ENCODE measurements at regions not wholly inside any gene's neighbourhood (a gene's known extent, or its start where the extent isn't known, plus 50 kb on each side); places are given as distances from the start of the nearest gene placed in this dataset.
"Not testable (repeated sequence)": the region's sequence is repeated elsewhere in the genome, so short reads cannot be mapped to it uniquely, and the experiment has no call there.

- DNase-seq: no peak
Observed at GRCh38 chr16:13558752-13559151, 361.2 kb upstream of the ERCC4 start.

- no peak for DNase-seq
Observed at GRCh38 chr16:13559624-13560023, 360.3 kb upstream of the ERCC4 start.

GRCh38 chr16:13560151-13560550, 359.8 kb upstream of the ERCC4 start:
- DNase-seq: no peak

GRCh38 chr16:13561291-13562070, 358.5 kb upstream of the ERCC4 start:
- DNase-seq: no peak

- DNase-seq: no peak
Observed at GRCh38 chr16:13568803-13569202, 351.2 kb upstream of the ERCC4 start.

- no peak for DNase-seq
Observed at GRCh38 chr16:13569986-13570385, 350.0 kb upstream of the ERCC4 start.

GRCh38 chr16:13571036-13571435, 348.9 kb upstream of the ERCC4 start:
- DNase-seq: no peak

GRCh38 chr16:13573903-13574302, 346.1 kb upstream of the ERCC4 start:
- DNase-seq: no peak

GRCh38 chr16:13586051-13586450, 333.9 kb upstream of the ERCC4 start:
- no peak for DNase-seq

GRCh38 chr16:13587181-13587580, 332.8 kb upstream of the ERCC4 start:
- DNase-seq: no peak

- DNase-seq: no peak
Observed at GRCh38 chr16:13594823-13595222, 325.1 kb upstream of the ERCC4 start.

- DNase-seq: no peak
Observed at GRCh38 chr16:13606804-13607203, 313.1 kb upstream of the ERCC4 start.

- DNase-seq: no peak
Observed at GRCh38 chr16:13607289-13607688, 312.7 kb upstream of the ERCC4 start.

GRCh38 chr16:13611596-13611995, 308.4 kb upstream of the ERCC4 start:
- DNase-seq: no peak

GRCh38 chr16:13612623-13613022, 307.3 kb upstream of the ERCC4 start:
- DNase-seq: no peak

- DNase-seq: no peak
Observed at GRCh38 chr16:13613165-13613564, 306.8 kb upstream of the ERCC4 start.

GRCh38 chr16:13621639-13622038, 298.3 kb upstream of the ERCC4 start:
- no peak for DNase-seq

- DNase-seq: no peak
Observed at GRCh38 chr16:13628156-13628555, 291.8 kb upstream of the ERCC4 start.

GRCh38 chr16:13629704-13630103, 290.2 kb upstream of the ERCC4 start:
- DNase-seq: no peak

- DNase-seq: no peak
Observed at GRCh38 chr16:13630374-13630773, 289.6 kb upstream of the ERCC4 start.

- DNase-seq: no peak
Observed at GRCh38 chr16:13631213-13631767, 288.7 kb upstream of the ERCC4 start.

- DNase-seq: no peak
Observed at GRCh38 chr16:13631916-13632315, 288.0 kb upstream of the ERCC4 start.

- DNase-seq: not testable (repeated sequence)
Observed at GRCh38 chr16:13632504-13632903, 287.4 kb upstream of the ERCC4 start.

- no peak for DNase-seq
Observed at GRCh38 chr16:13633391-13633861, 286.5 kb upstream of the ERCC4 start.

GRCh38 chr16:13634253-13634652, 285.7 kb upstream of the ERCC4 start:
- no peak for DNase-seq
